Activated CD8-positive, alpha-beta memory T cell treated with anti-CD3 and anti-CD28 coated beads for 48 hours (primary cell): ENCODE measurements at regions not wholly inside any gene's neighbourhood (a gene's known extent, or its start where the extent isn't known, plus 50 kb on each side); places are given as distances from the start of the nearest gene placed in this dataset.

ENCODE experiments used
- DNase-seq, 3 experiments: peaks; one replicate each; pipeline ENCODE4 v3.0.0-alpha.2; 2020; ENCODE audit warnings: low read depth in 2 of 3, low spot score in 2 of 3

GRCh38 chr17:413706-414380 is 61.2 kb upstream of the RPH3AL start:
- DNase-seq: no peak

GRCh38 chr17:413016-413350 is 60.4 kb upstream of the RPH3AL start:
- DNase-seq: no peak

- DNase-seq: no peak
Measured at GRCh38 chr17:412211-413015, 59.8 kb upstream of the RPH3AL start.

GRCh38 chr17:411421-412120 is 59.0 kb upstream of the RPH3AL start:
- DNase-seq: no peak

GRCh38 chr17:410543-411401 is 58.2 kb upstream of the RPH3AL start:
- no peak for DNase-seq

DNA sequence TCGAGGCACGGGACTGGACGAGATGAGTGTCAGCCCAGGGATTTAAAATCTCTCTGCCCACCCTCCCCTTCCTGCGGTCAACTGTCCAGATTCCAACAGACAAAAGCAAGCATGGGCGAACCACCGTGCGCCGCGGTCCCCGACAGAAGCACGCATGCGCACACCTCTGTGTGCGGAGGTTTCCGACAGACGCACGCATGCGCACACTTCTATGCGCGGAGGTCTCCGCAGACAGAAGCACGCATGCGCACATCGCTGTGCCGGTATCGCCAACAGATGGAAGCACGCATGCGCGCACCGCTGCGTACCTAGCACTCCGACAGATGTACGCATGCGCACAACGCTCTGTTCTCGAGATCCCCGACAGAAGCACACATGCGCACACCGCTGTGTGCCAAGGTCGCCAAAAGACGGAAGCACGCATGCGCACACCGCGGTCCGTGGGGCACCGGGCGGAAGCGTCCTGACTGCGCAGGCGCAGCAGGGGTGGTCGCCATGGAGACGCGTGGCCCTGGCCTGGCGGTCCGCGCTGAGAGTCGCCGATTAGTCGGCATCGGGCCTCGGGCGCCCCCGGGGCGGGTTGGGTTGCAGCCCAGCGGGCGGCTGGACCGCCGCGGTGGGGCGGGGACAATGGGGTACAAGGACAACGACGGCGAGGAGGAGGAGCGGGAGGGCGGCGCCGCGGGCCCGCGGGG is 57.4 kb upstream of the RPH3AL start:
- DNase-seq: peak; percentile 99

DNA sequence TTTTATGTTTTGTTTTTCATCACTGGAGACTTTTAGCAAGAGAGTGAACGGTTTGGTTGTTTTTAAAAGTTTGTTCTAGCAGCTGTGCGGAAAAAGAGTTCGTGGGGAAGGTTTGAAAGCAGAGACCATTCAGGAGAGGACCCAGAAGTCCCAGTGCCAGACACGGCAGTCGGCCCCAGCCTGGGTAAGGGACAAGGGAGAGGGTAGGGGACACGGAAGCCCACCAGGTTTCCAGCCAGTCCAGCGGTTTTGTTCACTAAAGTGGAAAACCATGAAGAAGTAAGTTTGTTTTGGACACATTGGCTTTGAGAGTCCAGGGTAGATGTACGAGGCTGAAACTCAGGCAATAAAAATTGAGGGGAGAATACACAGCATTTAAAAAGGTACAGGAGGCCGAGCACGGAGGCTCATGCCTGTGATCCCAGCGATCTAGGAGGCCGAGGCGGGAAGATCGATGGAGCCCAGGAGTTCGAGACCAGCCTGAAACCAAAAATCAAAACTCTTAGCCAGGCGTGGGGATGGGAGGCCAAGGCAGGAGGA is 56.8 kb upstream of the RPH3AL start:
- DNase-seq: no peak

GRCh38 chr17:404703-405102 is 52.1 kb upstream of the RPH3AL start:
- no peak for DNase-seq
